ENCODE measurements at regions not wholly inside any gene's neighbourhood (a gene's known extent, or its start where the extent isn't known, plus 50 kb on each side); places are given as distances from the start of the nearest gene placed in this dataset.

- no peak for TF ChIP-seq CTCF (conservative IDR thresholded peaks at IDR 0.05 in 1 of 2, IDR thresholded peaks at IDR 0.05 in 1 of 2; ENCODE audit: low read depth in 1 of 2, low read length in 2 of 2)
- TF ChIP-seq EZH2 (IDR thresholded peaks at IDR 0.05; ENCODE audit: low read length, missing control alignments) = no peak
- Histone ChIP-seq H4K20me1 (ENCODE audit: control insufficient read depth, extremely low read depth, insufficient read depth, low read length) (no peaks in the 10 kb centered on the region), H3K4me3 (replicated peaks in 1 of 4; ENCODE audit: control extremely low read depth in 1 of 4, insufficient read depth in 1 of 4, low read depth in 3 of 4, low read length in 4 of 4) (no peak overlapping the region), H3K9me3 (ENCODE audit: control insufficient read depth, insufficient read depth, low read depth, low read length) (peaks cover 2% of the 10 kb centered on the region), H3K79me2 (ENCODE audit: control insufficient read depth, insufficient read depth, low read length) (no peaks in the 10 kb centered on the region), H3K4me1 (ENCODE audit: control insufficient read depth, extremely low read depth, insufficient read depth, low read length) (no peaks in the 10 kb centered on the region), H3K27ac (ENCODE audit: insufficient read depth, low read length) (no peak overlapping the region), H3K27me3 (ENCODE audit: control insufficient read depth, insufficient read depth, low read length) (no peaks in the 10 kb centered on the region), H3K36me3 (ENCODE audit: control insufficient read depth, insufficient read depth, low read length) (no peaks in the 10 kb centered on the region), H3K4me2 (ENCODE audit: extremely low read depth, insufficient read depth, low read length) (no peak overlapping the region), H3K9ac (ENCODE audit: insufficient read depth, low read length) (no peak overlapping the region), H2AFZ (ENCODE audit: low read length) (no peak overlapping the region)
- DNase-seq (ENCODE audit: low read depth in 2 of 2) = no peak
Measured at GRCh38 chr11:134566311-134566710, 154.3 kb upstream of the B3GAT1 start.

- no peaks in the 10 kb centered on the region for H4K20me1 ChIP-seq (ENCODE audit: control insufficient read depth, extremely low read depth, insufficient read depth, low read length)
- no peaks in the 10 kb centered on the region for H3K4me1 ChIP-seq (ENCODE audit: control insufficient read depth, extremely low read depth, insufficient read depth, low read length)
- no peaks in the 10 kb centered on the region for H3K36me3 ChIP-seq (ENCODE audit: control insufficient read depth, insufficient read depth, low read length)
- no peaks in the 10 kb centered on the region for H3K79me2 ChIP-seq (ENCODE audit: control insufficient read depth, insufficient read depth, low read length)
- DNase-seq (ENCODE audit: low read depth in 2 of 2) = no peak
- H3K4me2 ChIP-seq (ENCODE audit: extremely low read depth, insufficient read depth, low read length) = no peak overlapping the region
- H3K27ac ChIP-seq (ENCODE audit: insufficient read depth, low read length) = no peak overlapping the region
- no peak overlapping the region for H3K9ac ChIP-seq (ENCODE audit: insufficient read depth, low read length)
- H3K4me3 ChIP-seq (replicated peaks in 1 of 4; ENCODE audit: control extremely low read depth in 1 of 4, insufficient read depth in 1 of 4, low read depth in 3 of 4, low read length in 4 of 4) = no peak overlapping the region
- no peak overlapping the region for H2AFZ ChIP-seq (ENCODE audit: low read length)
- TF ChIP-seq EZH2 (IDR thresholded peaks at IDR 0.05; ENCODE audit: low read length, missing control alignments) (no peak), CTCF (conservative IDR thresholded peaks at IDR 0.05 in 1 of 2, IDR thresholded peaks at IDR 0.05 in 1 of 2; ENCODE audit: low read depth in 1 of 2, low read length in 2 of 2) (no peak)
- peaks cover 2% of the 10 kb centered on the region for H3K9me3 ChIP-seq (ENCODE audit: control insufficient read depth, insufficient read depth, low read depth, low read length)
- no peaks in the 10 kb centered on the region for H3K27me3 ChIP-seq (ENCODE audit: control insufficient read depth, insufficient read depth, low read length)
Measured at GRCh38 chr11:134565343-134565891, 153.4 kb upstream of the B3GAT1 start.

- Histone ChIP-seq H3K4me1 (ENCODE audit: control insufficient read depth, extremely low read depth, insufficient read depth, low read length) (no peaks in the 10 kb centered on the region), H3K9me3 (ENCODE audit: control insufficient read depth, insufficient read depth, low read depth, low read length) (peaks cover 2% of the 10 kb centered on the region), H3K4me3 (replicated peaks in 1 of 4; ENCODE audit: control extremely low read depth in 1 of 4, insufficient read depth in 1 of 4, low read depth in 3 of 4, low read length in 4 of 4) (no peak overlapping the region), H3K27me3 (ENCODE audit: control insufficient read depth, insufficient read depth, low read length) (no peaks in the 10 kb centered on the region), H2AFZ (ENCODE audit: low read length) (no peak overlapping the region), H3K79me2 (ENCODE audit: control insufficient read depth, insufficient read depth, low read length) (no peaks in the 10 kb centered on the region), H4K20me1 (ENCODE audit: control insufficient read depth, extremely low read depth, insufficient read depth, low read length) (no peaks in the 10 kb centered on the region), H3K4me2 (ENCODE audit: extremely low read depth, insufficient read depth, low read length) (no peak overlapping the region), H3K9ac (ENCODE audit: insufficient read depth, low read length) (no peak overlapping the region), H3K36me3 (ENCODE audit: control insufficient read depth, insufficient read depth, low read length) (no peaks in the 10 kb centered on the region), H3K27ac (ENCODE audit: insufficient read depth, low read length) (no peak overlapping the region)
- DNase-seq (ENCODE audit: low read depth in 2 of 2) = no peak
- TF ChIP-seq EZH2 (IDR thresholded peaks at IDR 0.05; ENCODE audit: low read length, missing control alignments) (no peak), CTCF (conservative IDR thresholded peaks at IDR 0.05 in 1 of 2, IDR thresholded peaks at IDR 0.05 in 1 of 2; ENCODE audit: low read depth in 1 of 2, low read length in 2 of 2) (no peak)
Measured at GRCh38 chr11:134564472-134565200, 152.6 kb upstream of the B3GAT1 start.
